ENCODE measurements at regions not wholly inside any gene's neighbourhood (a gene's known extent, or its start where the extent isn't known, plus 50 kb on each side); places are given as distances from the start of the nearest gene placed in this dataset.

- TF ChIP-seq ZNF462 (CRISPR knock-in tag; IDR thresholded peaks at IDR 0.05) (no peak), EZH2phosphoT487 (IDR thresholded peaks at IDR 0.05; ENCODE audit: unreplicated experiment) (no peak), CTCF (conservative IDR thresholded peaks at IDR 0.05; ENCODE audit: low read depth in 2 of 2) (no peak), POLR2AphosphoS5 (IDR thresholded peaks at IDR 0.05; ENCODE audit: low read depth) (no peak), JUNB (IDR thresholded peaks at IDR 0.05; ENCODE audit: unreplicated experiment) (no peak), ETS1 (IDR thresholded peaks at IDR 0.05) (no peak), ZNF331 (CRISPR knock-in tag; IDR thresholded peaks at IDR 0.05; ENCODE audit: low read depth) (no peak), NANOG (IDR thresholded peaks at IDR 0.05; ENCODE audit: borderline replicate concordance) (no peak), EZH2 (IDR thresholded peaks at IDR 0.05; ENCODE audit: low read depth, unreplicated experiment) (no peak)
Observed at GRCh38 chr9:89808756-89809181, 204.0 kb downstream of the GADD45G start (continued).

Data from GM23338 (cell line).